CD14-positive monocyte (primary cell): ENCODE measurements at regions not wholly inside any gene's neighbourhood (a gene's known extent, or its start where the extent isn't known, plus 50 kb on each side); places are given as distances from the start of the nearest gene placed in this dataset.

Experiments
- DNase-seq, 3 donors: peaks; one replicate each; pipeline ENCODE4 v3.0.0-alpha.2; 2011 to 2022
- H2AFZ ChIP-seq: 2 replicates; pipeline ENCODE4 v1.6.0; 2012; ENCODE audit warnings: mild to moderate bottlenecking, low read depth, low read length, inconsistent platforms; ENCODE audit not compliant: insufficient read depth, poor library complexity, severe bottlenecking
- H3K27ac ChIP-seq, 2 donors: 1 replicate in 1 of 2; 2 replicates in 1 of 2; pipeline ENCODE4 v1.5.1; 2012 to 2013; ENCODE audit warnings: low read length in 2 of 2, control low read depth in 1 of 2, inconsistent platforms in 1 of 2, low read depth in 1 of 2, mild to moderate bottlenecking in 1 of 2
- H3K27me3 ChIP-seq, 2 donors: one replicate each; pipeline versions ENCODE4 v1.6.0 to v1.6.1; 2011 to 2013; ENCODE audit warnings: low read length in 2 of 2; ENCODE audit not compliant: control insufficient read depth in 2 of 2, insufficient read depth in 2 of 2
- H3K36me3 ChIP-seq, 2 donors: replicated peaks in 1 of 2; 1 replicate in 1 of 2; 2 replicates in 1 of 2; pipeline versions ENCODE4 v1.5.1 to v1.6.1; 2012 to 2013; ENCODE audit warnings: low read length in 2 of 2, control low read depth in 1 of 2, inconsistent platforms in 1 of 2, mild to moderate bottlenecking in 1 of 2; ENCODE audit not compliant: insufficient read depth in 2 of 2, control insufficient read depth in 1 of 2
- H3K4me1 ChIP-seq, 2 donors: 1 replicate in 1 of 2; 2 replicates in 1 of 2; pipeline versions ENCODE4 v1.5.1 to v1.6.1; 2012 to 2013; ENCODE audit warnings: low read length in 2 of 2, control low read depth in 1 of 2, inconsistent platforms in 1 of 2, mild to moderate bottlenecking in 1 of 2, moderate library complexity in 1 of 2; ENCODE audit not compliant: insufficient read depth in 2 of 2, control insufficient read depth in 1 of 2
- H3K4me2 ChIP-seq: replicated peaks from 2 replicates; pipeline ENCODE3; 2012; ENCODE audit warnings: low read length, moderate library complexity, mild to moderate bottlenecking; ENCODE audit not compliant: poor library complexity, severe bottlenecking; ENCODE audit errors: extremely low read depth
- H3K4me3 ChIP-seq, 3 experiments: fragments of 200-600 bp in 1 of 3; sonication (generic) in 1 of 3; replicated peaks in 1 of 3; 1 replicate in 2 of 3; 2 replicates in 1 of 3; pipeline ENCODE4 v1.5.1; 2011 to 2013; ENCODE audit warnings: low read length in 3 of 3, mild to moderate bottlenecking in 3 of 3, control low read depth in 2 of 3, low read depth in 2 of 3, inconsistent platforms in 1 of 3, moderate library complexity in 1 of 3
- H3K79me2 ChIP-seq: 2 replicates; pipeline ENCODE4 v1.6.0; 2012; ENCODE audit warnings: mild to moderate bottlenecking, control low read depth, inconsistent platforms, low read length, moderate library complexity; ENCODE audit not compliant: insufficient read depth
- H3K9ac ChIP-seq: 2 replicates; pipeline ENCODE4 v1.6.0; 2017; ENCODE audit warnings: low read length, mild to moderate bottlenecking; ENCODE audit not compliant: insufficient read depth, poor library complexity, severe bottlenecking
- H3K9me3 ChIP-seq, 2 donors: replicated peaks in 1 of 2; 1 replicate in 1 of 2; 2 replicates in 1 of 2; pipeline versions ENCODE4 v1.5.1 to v1.6.1; 2012 to 2013; ENCODE audit warnings: low read length in 2 of 2, control low read depth in 1 of 2; ENCODE audit not compliant: control insufficient read depth in 1 of 2, insufficient read depth in 1 of 2
- H4K20me1 ChIP-seq: 2 replicates; pipeline ENCODE4 v1.6.0; 2012; ENCODE audit warnings: mild to moderate bottlenecking, low read length, control low read depth, moderate library complexity; ENCODE audit not compliant: insufficient read depth
- H3K27ac Mint-ChIP-seq, 7 donors: one replicate each; pipeline ENCODE4 v1.8.0; 2020; ENCODE audit warnings: mild to moderate bottlenecking in 7 of 7, mixed read lengths in 7 of 7, moderate library complexity in 6 of 7, inconsistent platforms in 2 of 7
- H3K27me3 Mint-ChIP-seq, 3 donors: one replicate each; pipeline ENCODE4 v1.8.0; 2021 to 2022; ENCODE audit warnings: low read depth in 3 of 3, mild to moderate bottlenecking in 3 of 3, mixed read lengths in 3 of 3, moderate library complexity in 3 of 3, inconsistent platforms in 1 of 3
- H3K36me3 Mint-ChIP-seq, 2 donors: one replicate each; pipeline ENCODE4 v1.8.0; 2020; ENCODE audit warnings: mixed read lengths in 2 of 2, inconsistent platforms in 1 of 2, mild to moderate bottlenecking in 1 of 2
- H3K4me1 Mint-ChIP-seq: one replicate; pipeline ENCODE4 v1.8.0; 2020; ENCODE audit warnings: mild to moderate bottlenecking, mixed read lengths
- H3K4me3 Mint-ChIP-seq, 2 donors: one replicate each; pipeline ENCODE4 v1.8.0; 2020; ENCODE audit warnings: mild to moderate bottlenecking in 2 of 2, mixed read lengths in 2 of 2, moderate library complexity in 1 of 2
- H3K9me3 Mint-ChIP-seq, 7 donors: one replicate each; pipeline ENCODE4 v1.8.0; 2020 to 2022; ENCODE audit warnings: mixed read lengths in 7 of 7, mild to moderate bottlenecking in 6 of 7, moderate library complexity in 6 of 7, inconsistent platforms in 2 of 7
- WGBS: methylation state at CpG from one replicate; pipeline ENCODE4 v1.1.5; 2013; ENCODE audit warnings: missing lambda C conversion rate; ENCODE audit not compliant: insufficient coverage; 5-methylcytosine and 5-hydroxymethylcytosine counted together
- intact Hi-C, 2 donors: fragments of 100-400 bp; cut with micrococcal nuclease; formaldehyde crosslinking; loops; one replicate each; pipeline versions ENCODE4 v1.15.0 to v1.15.1; 2023
- TF ChIP-seq, protein P1 (sequence below): fragments of 200-600 bp; IDR thresholded peaks from one replicate; pipeline ENCODE4 v1.8.0; 2022; ENCODE audit warnings: antibody characterized with exemption, mild to moderate bottlenecking

- no peak overlapping the region for H3K27ac ChIP-seq
- intact Hi-C loops = no loop called here
- H4K20me1 ChIP-seq = no peaks in the 10 kb centered on the region
- no peaks in the 10 kb centered on the region for H3K27me3 Mint-ChIP-seq
- H3K4me1 ChIP-seq = peaks cover 23 to 25% of the 10 kb centered on the region in 2 donors
- H3K4me1 Mint-ChIP-seq = peaks cover 22% of the 10 kb centered on the region
- DNase-seq = no peak
- no peak overlapping the region for H3K27ac Mint-ChIP-seq
- H3K9ac ChIP-seq = no peak overlapping the region
- TF ChIP-seq, protein P1, sequence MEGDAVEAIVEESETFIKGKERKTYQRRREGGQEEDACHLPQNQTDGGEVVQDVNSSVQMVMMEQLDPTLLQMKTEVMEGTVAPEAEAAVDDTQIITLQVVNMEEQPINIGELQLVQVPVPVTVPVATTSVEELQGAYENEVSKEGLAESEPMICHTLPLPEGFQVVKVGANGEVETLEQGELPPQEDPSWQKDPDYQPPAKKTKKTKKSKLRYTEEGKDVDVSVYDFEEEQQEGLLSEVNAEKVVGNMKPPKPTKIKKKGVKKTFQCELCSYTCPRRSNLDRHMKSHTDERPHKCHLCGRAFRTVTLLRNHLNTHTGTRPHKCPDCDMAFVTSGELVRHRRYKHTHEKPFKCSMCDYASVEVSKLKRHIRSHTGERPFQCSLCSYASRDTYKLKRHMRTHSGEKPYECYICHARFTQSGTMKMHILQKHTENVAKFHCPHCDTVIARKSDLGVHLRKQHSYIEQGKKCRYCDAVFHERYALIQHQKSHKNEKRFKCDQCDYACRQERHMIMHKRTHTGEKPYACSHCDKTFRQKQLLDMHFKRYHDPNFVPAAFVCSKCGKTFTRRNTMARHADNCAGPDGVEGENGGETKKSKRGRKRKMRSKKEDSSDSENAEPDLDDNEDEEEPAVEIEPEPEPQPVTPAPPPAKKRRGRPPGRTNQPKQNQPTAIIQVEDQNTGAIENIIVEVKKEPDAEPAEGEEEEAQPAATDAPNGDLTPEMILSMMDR = no peak
- H3K4me3 ChIP-seq = no peak overlapping the region
- H3K4me3 Mint-ChIP-seq = no peak overlapping the region
- H3K36me3 Mint-ChIP-seq = peaks cover 0 to 4% of the 10 kb centered on the region in 2 donors
- no peaks in the 10 kb centered on the region for H3K36me3 ChIP-seq
- H3K4me2 ChIP-seq = no peak overlapping the region
- no peaks in the 10 kb centered on the region for H3K9me3 ChIP-seq
- no peak overlapping the region for H2AFZ ChIP-seq
- H3K9me3 Mint-ChIP-seq = peaks cover 0 to 4% (median 1%) of the 10 kb centered on the region in 7 donors
- no peaks in the 10 kb centered on the region for H3K79me2 ChIP-seq
- H3K27me3 ChIP-seq = no peaks in the 10 kb centered on the region
These were observed 113.8 kb upstream of the TAF11L2 start for GRCh38 chr5:17384181-17384580.

DNA sequence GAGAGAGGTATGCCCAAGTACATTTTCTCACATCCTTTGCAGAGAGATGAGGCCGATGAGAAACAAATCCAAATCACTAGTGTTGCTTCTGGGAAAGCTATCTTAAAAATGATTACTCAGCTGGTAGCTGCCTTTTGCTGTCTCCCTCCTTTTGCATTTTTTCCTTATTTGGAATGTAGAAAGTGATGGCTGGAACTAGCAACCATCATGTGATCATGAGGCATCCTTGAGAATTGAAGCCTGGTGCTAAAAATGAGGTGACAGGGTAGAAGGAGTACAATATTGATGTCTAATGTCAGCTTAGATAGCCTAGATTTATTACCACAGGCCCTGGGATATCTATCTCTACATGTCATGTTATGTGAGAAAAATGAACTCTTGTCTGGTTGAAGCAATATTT lies 109.3 kb upstream of the TAF11L2 start:
- no peak overlapping the region for H2AFZ ChIP-seq
- no peak overlapping the region for H3K9ac ChIP-seq
- Mint-ChIP-seq H3K27ac (no peak overlapping the region), H3K9me3 (peaks cover 0 to 2% (median 0%) of the 10 kb centered on the region in 7 donors), H3K36me3 (no peaks in the 10 kb centered on the region), H3K27me3 (no peaks in the 10 kb centered on the region), H3K4me3 (no peak overlapping the region), H3K4me1 (no peaks in the 10 kb centered on the region)
- no peaks in the 10 kb centered on the region for H3K79me2 ChIP-seq
- H3K36me3 ChIP-seq = no peaks in the 10 kb centered on the region
- no peaks in the 10 kb centered on the region for H3K27me3 ChIP-seq
- no peak for DNase-seq
- no peaks in the 10 kb centered on the region for H3K4me1 ChIP-seq
- intact Hi-C loops = no loop called here
- no peaks in the 10 kb centered on the region for H4K20me1 ChIP-seq
- TF ChIP-seq, protein P1 = no peak
- no peak overlapping the region for H3K4me3 ChIP-seq
- no peaks in the 10 kb centered on the region for H3K9me3 ChIP-seq
- WGBS = no CpG with 5 or more reads among the region's 1 CpG
- H3K27ac ChIP-seq = no peak overlapping the region
- H3K4me2 ChIP-seq = no peak overlapping the region
